NCI-H2029 treated with DMSO at 0.1 percent for 48 hours (cell line): ENCODE measurements at regions not wholly inside any gene's neighbourhood (a gene's known extent, or its start where the extent isn't known, plus 50 kb on each side); places are given as distances from the start of the nearest gene placed in this dataset.

Experiments used
- DNase-seq: peaks from one replicate; lab custom pipeline; 2025; lab: John Stamatoyannopoulos, UW

DNA sequence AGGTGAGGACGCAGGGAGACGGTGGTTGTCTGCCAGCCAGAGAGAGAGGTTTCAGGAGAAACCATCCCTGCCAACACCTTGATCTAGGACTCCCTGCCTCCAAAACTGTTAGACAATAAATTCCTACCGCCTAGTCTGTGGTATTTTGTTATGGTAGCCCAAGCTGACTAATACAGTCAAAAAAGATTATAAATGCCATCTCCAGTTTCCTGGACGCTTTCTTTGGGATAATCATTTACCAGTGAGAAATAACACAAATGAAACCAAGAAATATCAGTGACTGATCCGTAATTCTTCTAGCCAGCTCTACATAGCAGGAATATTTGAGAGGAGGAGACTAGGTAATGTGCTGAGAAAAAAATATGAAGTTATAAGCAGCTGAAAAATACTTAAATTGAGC is 707.8 kb upstream of the LMCD1 start:
- no peak for DNase-seq

DNA sequence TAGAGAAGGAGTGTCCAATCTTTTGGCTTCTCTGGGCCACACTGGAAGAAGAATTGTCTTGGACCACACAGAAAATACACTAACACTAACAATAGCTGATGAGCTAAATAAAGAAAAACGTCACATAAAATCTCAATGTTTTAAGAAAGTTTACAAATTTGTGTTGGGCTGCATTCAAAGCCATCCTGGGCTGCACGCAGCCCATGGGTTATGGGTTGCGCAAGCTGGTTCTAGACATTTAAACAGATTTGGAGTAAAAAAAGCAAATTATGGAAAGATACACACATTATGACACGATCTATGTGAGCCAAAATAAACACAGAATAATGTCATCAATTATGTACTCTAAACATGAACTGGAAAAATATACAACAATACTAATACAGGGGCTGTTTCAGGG is 703.3 kb upstream of the LMCD1 start:
- no peak for DNase-seq

DNA sequence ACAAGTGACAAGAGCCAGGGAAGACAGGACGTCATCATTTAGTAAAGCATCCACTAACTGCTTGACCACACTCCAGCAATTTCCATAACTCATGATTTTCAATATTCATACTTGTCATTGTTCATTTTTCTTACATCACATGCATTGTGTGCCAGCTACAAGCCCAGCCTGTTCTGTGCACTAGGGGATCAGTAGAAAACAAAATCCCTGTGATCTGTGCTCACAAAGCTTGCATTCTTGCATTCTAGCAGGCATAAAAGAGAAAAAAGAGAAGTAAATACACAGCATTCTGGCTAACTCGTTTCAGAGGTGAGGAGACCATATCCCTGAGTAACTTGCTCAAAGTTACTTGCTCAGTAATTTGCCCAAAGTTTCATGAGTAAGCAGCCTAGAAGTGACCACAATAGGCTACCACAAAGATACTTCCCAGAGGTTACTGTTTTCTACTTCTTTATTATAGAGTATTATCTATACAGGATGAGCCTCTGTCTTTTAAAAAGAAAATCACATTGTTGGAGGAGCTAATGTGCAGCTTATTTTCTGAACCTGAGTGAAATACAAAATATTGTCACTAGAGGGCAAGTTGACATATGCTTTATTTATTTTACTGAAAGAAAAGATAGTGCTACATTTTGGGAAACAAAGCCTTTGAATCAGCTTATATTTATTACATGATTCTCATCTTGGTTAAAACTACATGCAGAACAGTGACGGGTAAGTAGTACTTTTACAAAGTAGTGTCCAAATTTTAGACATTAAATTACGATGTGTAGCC is 701.4 kb upstream of the LMCD1 start:
- no peak for DNase-seq

DNA sequence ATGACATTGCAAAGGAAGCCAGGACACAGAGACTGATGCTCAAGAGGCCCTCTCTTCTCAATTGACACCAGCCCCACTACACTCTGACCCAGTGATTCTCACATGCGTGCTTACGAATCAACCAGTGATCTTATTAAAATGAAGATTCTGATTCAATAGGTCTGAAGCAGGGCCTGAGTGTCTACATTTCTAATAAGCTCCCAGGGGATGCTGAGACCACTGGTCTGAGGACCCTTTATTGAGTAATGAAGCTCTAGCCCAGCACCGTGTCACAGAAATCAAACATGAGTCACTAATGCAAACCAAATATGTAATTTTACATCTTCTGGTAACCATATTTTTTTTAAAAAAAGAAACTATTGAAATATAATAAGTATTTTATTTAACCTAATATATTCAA is 689.1 kb upstream of the LMCD1 start:
- no peak for DNase-seq

DNA sequence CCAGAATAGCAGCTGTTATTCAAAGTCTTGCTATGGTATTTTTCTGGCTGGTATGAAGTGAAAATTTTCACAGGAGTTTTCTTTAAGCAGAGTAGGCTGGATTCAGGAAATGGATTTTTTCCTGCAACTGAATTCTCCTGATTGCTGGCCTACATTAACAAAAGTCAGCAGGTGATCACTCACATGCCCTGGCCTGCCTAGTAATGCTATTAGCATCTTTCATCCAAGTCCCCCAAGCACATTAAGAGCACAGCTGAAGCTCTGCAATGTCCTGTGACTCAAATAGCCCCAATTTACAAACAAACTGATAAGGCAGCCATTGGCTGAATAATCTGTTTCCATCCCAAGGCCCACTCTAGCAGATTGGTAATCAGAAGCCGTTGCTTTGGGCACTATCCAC is 688.3 kb upstream of the LMCD1 start:
- DNase-seq, result no peak

DNA sequence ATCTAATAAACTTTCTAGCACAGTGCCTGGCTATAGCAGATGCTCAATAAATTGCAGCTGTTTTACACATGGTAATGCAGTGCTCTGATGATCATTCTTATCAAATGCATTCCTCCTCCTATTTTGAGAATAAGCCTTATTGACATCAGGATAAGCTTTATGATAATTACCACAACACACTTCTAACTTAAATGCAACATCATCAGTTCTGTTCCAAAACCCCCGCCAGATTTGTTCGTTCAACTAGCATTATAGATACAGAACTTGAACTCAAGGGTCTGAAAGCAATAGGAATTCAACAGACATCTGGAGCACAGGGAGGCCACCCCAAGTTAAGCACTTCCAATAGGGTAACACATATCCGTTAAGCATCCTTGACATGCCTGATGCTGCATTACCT is 684.4 kb upstream of the LMCD1 start:
- no peak for DNase-seq

DNA sequence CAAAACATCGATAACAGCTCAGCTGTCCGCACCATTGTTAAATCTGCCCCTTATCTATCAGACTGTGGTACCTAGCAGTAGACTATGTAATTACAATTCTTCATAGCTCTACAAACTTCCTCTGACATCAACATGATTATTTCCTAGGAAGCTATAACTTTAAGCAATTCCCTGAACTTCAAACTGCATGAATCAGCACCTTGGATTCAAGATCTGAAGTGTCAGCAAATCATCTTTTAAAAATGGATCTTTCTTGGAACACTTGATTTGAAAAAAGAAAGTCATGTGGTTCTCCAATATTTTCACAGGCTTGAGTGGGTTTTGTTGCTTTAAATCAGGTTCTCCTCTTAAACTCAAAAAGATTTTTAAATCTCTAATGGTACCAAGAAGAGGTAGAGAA is 680.7 kb upstream of the LMCD1 start:
- DNase-seq, result no peak

DNA sequence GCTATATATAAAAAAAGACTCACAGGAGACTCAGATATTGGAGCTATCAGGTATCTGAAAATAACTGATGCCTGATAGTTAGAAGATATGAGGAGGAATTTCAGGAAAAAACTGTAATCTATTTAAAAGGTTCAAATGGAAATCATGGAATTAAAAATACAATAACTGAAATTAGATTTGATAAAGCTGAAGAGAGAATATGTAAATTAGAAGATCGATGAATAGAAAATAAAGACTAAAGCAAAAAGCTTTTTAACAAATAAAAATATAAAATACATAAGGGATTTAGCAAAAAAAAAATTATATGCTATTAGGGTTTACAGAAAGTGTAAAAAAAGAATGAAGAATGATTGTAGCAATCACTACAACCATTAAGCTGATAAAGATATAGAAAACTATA is 679.8 kb upstream of the LMCD1 start:
- no peak for DNase-seq

DNA sequence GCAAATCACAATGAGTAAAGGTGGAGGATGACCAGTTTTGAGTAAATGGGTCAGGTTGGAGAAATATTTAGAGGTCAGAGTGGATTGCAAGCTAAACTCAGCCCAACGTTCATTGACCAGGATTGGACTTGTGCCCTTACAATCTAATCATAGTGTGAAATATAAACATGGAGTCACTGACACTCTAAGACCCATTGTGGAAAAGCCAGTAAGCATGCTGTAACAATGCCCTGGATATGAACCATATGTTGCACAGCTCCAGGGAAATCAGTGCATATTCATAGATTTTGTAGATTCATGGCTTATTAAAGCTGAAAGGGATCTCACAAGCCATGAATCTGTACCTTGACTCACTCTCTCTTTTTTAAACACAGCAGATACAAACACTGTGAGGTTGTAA is 660.2 kb upstream of the LMCD1 start:
- no peak for DNase-seq

DNA sequence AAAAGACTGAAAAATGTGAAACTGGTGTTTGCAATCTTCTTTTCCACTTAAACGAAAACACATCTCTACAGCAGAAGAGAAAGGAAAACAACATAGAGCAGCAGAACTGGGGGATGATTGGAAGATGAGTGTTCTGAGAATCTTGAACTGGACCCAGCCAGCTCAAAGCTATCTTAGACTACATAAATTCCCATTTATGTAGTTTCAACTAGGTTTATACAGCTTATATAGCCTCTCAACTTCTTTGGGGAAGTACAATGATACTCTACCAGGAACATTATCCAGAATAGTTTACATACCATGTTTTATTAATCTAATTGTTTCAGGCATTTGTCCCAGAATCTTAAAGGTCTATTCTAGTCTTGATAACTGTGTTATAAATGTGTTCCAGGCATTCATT is 658.2 kb upstream of the LMCD1 start:
- no peak for DNase-seq

DNA sequence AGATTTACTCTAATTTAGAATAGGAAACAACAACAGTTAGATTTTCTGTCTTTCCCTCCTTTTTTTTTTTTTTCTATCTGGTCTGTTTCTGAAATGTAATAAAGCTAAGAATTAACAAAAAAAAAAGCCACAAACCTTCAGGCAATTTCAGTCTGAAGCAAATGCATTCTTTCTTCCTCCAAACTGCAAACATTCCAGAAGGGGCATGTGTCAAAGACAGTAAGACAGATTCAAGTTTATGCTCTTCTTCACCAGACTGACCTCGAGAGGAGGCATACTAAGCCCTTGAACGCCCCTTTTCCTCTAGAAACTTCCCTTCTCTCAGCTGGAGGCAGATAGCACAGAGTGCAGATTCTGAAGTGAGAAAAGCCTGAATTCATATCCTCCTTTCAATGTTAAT is 654.6 kb upstream of the LMCD1 start:
- no peak for DNase-seq

DNA sequence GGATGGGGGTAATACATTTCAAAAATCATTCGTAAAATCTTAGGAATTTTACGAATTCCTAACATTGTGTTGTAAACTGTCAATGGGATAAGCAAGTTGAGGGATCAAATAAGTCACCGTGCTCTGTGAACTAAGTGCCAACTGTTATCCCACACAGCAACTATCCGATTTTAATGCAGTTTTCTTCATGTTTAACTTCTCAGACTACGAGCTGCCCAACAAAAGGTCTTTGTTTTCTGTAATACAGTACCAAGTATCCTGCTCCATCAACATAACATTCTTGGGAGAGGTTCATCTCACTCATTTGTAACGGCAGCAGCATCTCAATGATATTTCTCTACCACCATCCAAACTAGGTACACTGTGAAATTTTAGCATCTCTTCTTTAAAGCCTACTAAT is 654.1 kb upstream of the LMCD1 start:
- DNase-seq, result no peak

DNA sequence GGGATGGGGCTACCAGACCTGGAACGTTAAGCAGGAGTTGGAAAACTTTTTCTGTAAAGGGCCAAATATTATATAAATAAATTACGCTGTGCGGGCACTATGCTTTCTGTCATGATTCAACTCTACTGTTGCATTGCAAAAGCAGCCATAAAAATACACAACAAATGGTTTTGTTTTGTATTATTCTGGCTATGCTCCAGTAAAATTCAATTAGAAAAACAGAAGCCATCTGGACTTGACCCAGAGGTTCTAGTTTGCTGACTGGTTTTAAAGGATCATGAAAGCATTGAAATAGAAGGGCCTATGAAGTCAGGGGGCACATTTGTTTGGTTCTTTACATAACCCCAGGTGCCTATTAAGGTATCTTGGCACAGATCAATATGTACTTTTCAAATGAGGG is 647.4 kb upstream of the LMCD1 start:
- DNase-seq, result no peak

DNA sequence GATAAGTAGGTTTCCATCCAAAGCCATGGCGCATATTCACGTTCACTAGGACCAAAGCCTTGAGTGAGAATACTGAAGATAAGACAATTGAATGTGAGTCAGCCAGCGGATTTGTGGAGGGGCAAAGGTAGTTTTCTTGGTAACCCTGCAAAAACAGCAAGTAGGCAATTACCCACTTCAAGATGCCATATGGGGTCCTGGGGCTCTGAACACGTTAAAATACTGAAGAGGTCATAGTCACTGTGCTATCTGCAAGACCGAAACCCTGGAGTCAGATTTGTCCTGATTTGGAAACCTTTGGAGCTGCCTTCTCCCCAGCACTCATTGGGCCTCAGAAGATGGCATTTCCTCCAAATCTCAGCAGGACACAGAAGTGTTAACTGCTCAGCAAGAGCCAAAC is 646.9 kb upstream of the LMCD1 start:
- no peak for DNase-seq

DNA sequence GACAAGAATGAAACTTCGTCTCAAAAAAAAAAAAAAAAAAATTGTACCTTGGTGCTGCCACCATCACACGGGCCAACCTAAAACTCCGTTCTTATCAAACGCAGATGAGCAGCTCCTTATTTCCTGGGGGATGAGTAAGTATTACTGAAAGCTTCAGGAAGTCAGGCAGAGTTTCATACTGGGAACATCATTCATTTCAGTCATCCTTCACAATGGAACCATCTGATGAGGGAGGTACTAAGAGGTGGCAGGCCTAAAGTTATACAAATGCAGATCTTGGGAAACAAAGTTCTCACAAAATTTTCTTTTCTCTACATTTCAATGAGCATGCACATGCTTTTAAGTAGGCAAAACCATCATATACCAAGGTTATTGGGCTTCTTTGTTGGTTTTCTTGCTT is 636.0 kb upstream of the LMCD1 start:
- DNase-seq, result no peak

DNA sequence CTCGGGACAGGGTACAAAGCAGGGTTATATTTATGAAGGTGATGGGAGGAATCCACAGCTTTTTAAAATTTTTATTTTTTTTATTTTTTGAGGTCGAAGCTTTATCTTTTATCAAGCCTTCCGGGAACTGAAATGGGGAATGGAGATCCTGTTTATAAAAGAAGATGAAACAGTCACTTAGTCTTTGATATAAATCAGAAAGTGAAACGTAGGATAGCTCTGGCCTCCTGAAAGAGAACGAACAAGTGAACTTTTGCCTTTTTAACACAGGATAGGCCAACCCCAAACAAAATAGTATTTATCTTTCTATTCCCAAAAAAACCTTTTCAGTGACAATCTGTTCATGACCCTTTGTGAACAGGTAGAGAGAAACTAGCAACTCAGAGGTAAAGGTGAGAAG is 634.0 kb upstream of the LMCD1 start:
- DNase-seq, result no peak

DNA sequence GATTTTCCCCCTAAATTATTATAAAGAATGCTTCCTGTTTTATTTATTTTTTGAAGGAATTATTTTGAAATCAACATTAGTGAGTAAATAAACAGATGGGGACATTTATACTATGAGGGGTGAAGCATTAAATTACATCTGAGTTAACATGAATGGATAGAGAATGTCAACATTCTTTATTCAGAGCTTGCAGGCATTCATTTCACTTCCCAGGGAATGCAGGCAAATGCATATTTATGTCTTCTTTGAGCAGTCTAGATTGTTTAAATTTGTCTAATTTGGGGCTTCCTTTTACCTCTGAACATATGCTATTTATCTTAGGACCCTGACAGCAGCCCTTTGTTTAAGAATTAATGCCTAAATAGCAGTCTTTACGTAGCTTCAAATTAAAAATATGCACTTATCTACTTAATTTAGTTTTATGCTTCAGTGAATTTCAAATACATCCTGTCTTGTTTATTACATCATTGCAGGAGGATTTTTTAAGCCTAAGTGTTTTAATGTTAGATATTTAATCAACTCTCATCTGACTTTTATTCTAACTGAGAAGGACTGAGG is 630.5 kb upstream of the LMCD1 start:
- no peak for DNase-seq

DNA sequence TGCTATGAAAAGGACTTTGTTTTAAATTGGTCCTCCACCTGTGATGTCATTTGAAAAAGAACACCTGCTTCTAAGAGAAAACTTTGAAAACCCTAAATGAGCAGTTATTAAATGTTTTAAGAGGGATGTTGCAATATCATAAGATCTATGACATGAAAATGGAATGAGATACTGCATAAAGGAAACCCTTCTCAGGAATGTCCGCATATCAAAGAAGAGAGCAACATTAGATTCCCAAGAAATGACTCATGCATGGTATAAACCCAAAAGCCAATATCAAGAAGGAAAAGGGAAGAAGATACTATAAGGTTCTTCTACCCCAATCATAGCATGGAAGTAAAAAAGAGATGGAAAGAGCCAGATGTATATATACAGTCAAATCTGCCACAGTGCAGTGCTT is 627.5 kb upstream of the LMCD1 start:
- no peak for DNase-seq

DNA sequence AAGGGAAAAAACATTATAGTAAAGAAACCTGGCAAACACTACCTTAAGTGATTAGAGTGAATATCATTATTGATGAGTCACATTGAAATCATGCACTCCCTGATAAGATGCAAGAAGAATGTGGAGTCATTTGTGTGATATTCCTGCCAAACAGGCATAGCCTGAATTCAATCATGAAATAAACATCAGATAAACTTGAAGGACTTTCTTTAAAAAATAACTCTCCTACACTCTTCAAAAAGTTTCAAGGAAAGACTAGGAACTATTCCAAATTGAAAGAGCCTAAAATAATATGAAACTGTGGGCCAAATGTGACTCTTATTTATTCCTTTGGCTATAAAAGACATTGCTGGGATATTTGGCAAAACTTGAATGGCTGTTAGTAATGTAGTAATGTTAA is 625.7 kb upstream of the LMCD1 start:
- DNase-seq, result no peak

DNA sequence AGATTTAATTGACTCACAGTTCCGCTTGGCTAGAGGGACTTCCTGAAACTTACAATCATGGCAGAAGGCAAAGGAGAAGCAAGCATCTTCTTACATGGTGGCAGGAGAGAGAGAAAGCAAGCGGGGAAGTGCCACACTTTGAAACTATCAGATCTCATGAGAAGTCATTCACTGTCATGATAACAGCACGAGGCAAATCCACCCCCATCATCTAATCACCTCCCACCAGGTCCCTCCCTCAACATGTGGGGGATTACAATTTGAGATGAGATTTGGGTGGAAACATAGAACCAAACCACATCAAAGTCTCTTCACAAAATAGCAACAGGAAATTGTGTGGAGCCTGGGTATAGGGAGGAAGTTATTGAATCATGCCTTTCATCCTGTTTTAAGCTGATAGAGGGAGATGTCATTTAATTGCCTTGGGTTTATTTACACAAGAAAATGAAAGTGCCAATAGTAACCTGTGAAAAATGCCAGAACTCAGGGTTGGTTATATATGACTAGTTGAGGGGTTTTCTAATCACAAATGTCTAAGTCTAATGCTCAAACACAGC is 624.8 kb upstream of the LMCD1 start:
- no peak for DNase-seq

DNA sequence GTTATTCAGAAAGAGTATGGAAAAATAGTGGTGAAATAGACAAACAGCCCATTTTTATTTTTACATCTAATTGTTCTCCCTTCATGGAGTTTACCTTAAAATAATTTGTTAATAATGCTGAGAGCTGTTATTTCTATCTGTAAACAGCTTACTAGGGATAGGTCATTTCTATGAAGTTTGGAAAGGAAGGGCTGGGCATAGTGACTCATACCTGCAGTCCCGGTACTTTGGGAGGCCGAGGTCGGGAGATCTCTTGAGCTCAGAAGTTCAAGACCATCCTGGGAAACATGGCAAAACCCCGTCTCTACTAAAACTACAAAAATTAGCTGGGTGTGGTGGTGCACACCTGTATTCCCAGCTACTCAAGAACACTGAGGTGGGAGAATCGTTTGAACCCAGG is 624.3 kb upstream of the LMCD1 start:
- no peak for DNase-seq

DNA sequence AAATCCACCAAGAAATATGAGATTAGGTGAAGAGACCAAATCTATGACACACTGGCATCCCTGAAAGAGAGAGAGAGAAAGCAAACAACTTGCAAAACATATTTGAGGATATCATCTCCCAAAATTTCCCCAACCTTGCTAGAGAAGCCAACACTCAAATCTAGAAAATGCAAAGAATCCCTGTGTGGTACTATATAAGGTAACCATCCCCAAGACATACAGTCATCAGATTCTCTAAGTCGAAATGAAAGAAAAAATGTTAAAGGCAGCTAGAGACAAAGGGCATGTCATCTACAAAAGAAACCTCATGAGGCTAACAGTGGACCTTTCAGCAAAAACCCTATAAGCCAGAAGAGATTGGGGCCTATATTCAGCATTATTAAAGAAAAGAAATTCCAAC is 622.1 kb upstream of the LMCD1 start:
- DNase-seq, result no peak

DNA sequence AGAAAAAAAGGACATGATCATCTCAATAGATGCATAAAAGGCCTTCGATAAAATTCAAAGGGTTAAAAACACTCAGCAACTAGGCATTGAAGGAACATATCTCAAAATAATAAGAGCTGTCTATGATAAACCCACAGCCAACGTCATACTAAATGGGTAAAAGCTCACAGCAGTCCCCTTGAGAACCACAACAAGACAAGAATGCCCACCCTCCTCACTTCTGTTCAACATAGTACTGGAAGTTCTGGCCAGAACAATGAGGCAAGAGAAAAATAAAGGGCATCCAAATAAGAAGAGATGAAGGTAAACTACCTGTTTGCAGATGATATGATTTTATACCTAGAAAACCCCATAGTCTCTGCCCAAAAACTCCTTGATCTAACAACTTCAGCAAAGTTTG is 619.7 kb upstream of the LMCD1 start:
- DNase-seq, result no peak

DNA sequence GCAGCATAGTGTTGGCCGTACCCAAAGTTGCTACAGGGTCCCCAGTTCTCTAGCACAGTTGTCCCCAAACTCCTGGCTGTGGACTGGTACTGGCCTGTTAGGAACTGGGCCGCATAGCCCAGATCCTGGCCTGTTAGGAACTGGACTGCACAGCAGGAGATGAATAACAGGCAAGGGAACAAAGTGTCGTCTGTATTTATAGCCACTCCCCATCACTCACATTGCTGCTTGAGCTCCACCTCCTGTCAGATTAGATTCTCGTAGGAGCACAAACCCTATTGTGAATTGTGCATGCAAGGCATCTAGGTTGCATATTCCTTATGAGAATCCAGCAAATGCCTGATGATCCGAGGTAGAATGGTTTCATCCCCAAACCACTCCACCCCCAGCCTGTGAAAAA is 604.0 kb upstream of the LMCD1 start:
- DNase-seq, result no peak
